ENCODE measurements at regions not wholly inside any gene's neighbourhood (a gene's known extent, or its start where the extent isn't known, plus 50 kb on each side); places are given as distances from the start of the nearest gene placed in this dataset.
A peak's percentile ranks its signal among the peaks of the same experiment; 100 is the strongest.

GRCh38 chr3:117666812-117667211, 957.2 kb downstream of the TUSC7 start:
- no peak for DNase-seq (ENCODE audit: low spot score)
- intact Hi-C loops (cut with DNase I): no loop called here

GRCh38 chr3:117669774-117670173, 960.2 kb downstream of the TUSC7 start:
- no peak for DNase-seq (ENCODE audit: low spot score)
- ATAC-seq: no peak
- intact Hi-C loops (cut with DNase I): no loop called here

More at GRCh38 chr3:117666812-117667211, 957.2 kb downstream of the TUSC7 start:
- ATAC-seq: no peak

GRCh38 chr3:117671722-117672318, 962.2 kb downstream of the TUSC7 start:
- ATAC-seq (no peak), DNase-seq (ENCODE audit: low spot score) (no peak)
- intact Hi-C loops (cut with DNase I): no loop called here

GRCh38 chr3:117674321-117674720, 964.7 kb downstream of the TUSC7 start:
- no peak for DNase-seq (ENCODE audit: low spot score)
- ATAC-seq: no peak
- intact Hi-C loops (cut with DNase I): no loop called here

GRCh38 chr3:117681619-117682018, 972.0 kb downstream of the TUSC7 start:
- peak; percentile 68 for ATAC-seq
- intact Hi-C loops (cut with DNase I): no loop called here
- DNase-seq (ENCODE audit: low spot score): no peak

GRCh38 chr3:117687096-117687495, 977.5 kb downstream of the TUSC7 start:
- intact Hi-C loops (cut with DNase I): no loop called here
- DNase-seq (ENCODE audit: low spot score): no peak
- ATAC-seq: no peak

- no peak for ATAC-seq
- no peak for DNase-seq (ENCODE audit: low spot score)
- intact Hi-C loops (cut with DNase I): no loop called here
Measured at GRCh38 chr3:117688583-117688982, 979.0 kb downstream of the TUSC7 start.

- DNase-seq (ENCODE audit: low spot score) (no peak), ATAC-seq (no peak)
- intact Hi-C loops (cut with DNase I): no loop called here
Measured at GRCh38 chr3:117691526-117691925, 981.9 kb downstream of the TUSC7 start.

GRCh38 chr3:117692416-117692995, 982.9 kb downstream of the TUSC7 start:
- intact Hi-C loops (cut with DNase I): no loop called here
- DNase-seq (ENCODE audit: low spot score) (no peak), ATAC-seq (no peak)

- DNase-seq (ENCODE audit: low spot score): no peak
- intact Hi-C loops (cut with DNase I): no loop called here
- no peak for ATAC-seq
Measured at GRCh38 chr3:117695321-117695720, 985.7 kb downstream of the TUSC7 start.

- ATAC-seq (no peak), DNase-seq (ENCODE audit: low spot score) (no peak)
- intact Hi-C loops (cut with DNase I): no loop called here
Measured at GRCh38 chr3:117695871-117696645, 986.5 kb downstream of the TUSC7 start.

GRCh38 chr3:117696851-117697407, 987.4 kb downstream of the TUSC7 start:
- intact Hi-C loops (cut with DNase I): no loop called here
- DNase-seq (ENCODE audit: low spot score) (no peak), ATAC-seq (no peak)

GRCh38 chr3:117699058-117699457, 989.5 kb downstream of the TUSC7 start:
- ATAC-seq: no peak
- DNase-seq (ENCODE audit: low spot score): no peak
- intact Hi-C loops (cut with DNase I): no loop called here

GRCh38 chr3:117700573-117701360, 991.2 kb downstream of the TUSC7 start:
- DNase-seq (ENCODE audit: low spot score) (no peak), ATAC-seq (no peak)
- intact Hi-C loops (cut with DNase I): no loop called here

- intact Hi-C loops (cut with DNase I): no loop called here
- no peak for DNase-seq (ENCODE audit: low spot score)
- ATAC-seq: no peak
Measured at GRCh38 chr3:117705011-117705410, 995.4 kb downstream of the TUSC7 start.

GRCh38 chr3:117706037-117706436, 996.5 kb downstream of the TUSC7 start:
- no peak for ATAC-seq
- no peak for DNase-seq (ENCODE audit: low spot score)
- intact Hi-C loops (cut with DNase I): no loop called here

- no peak for ATAC-seq
- no peak for DNase-seq (ENCODE audit: low spot score)
- intact Hi-C loops (cut with DNase I): no loop called here
Measured at GRCh38 chr3:117706756-117707155, 997.2 kb downstream of the TUSC7 start.

- DNase-seq (ENCODE audit: low spot score) (no peak), ATAC-seq (no peak)
- intact Hi-C loops (cut with DNase I): no loop called here
Measured at GRCh38 chr3:117708601-117709000, 999.0 kb downstream of the TUSC7 start.

- DNase-seq (ENCODE audit: low spot score): no peak
- intact Hi-C loops (cut with DNase I): no loop called here
- no peak for ATAC-seq
Measured at GRCh38 chr3:117709108-117709507, 999.5 kb downstream of the TUSC7 start.

All from sciatic nerve (tissue), 2 donors.